HL-60 (cell line): ENCODE measurements at regions not wholly inside any gene's neighbourhood (a gene's known extent, or its start where the extent isn't known, plus 50 kb on each side); places are given as distances from the start of the nearest gene placed in this dataset.

ENCODE experiments used
- DNase-seq, 2 experiments: peaks; one replicate each; pipeline ENCODE4 v3.0.0-alpha.2; 2010 to 2020; ENCODE audit warnings: low read depth in 1 of 2, low spot score in 1 of 2
- H3K27ac ChIP-seq: fragments of 250-450 bp; sonication (Bioruptor Pico); replicated peaks from 2 replicates; pipeline ENCODE4 v1.5.1; 2020; ENCODE audit warnings: mild to moderate bottlenecking, moderate library complexity
- H3K27me3 ChIP-seq: fragments of 250-450 bp; sonication (Bioruptor Pico); 2 replicates; pipeline ENCODE4 v1.5.1; 2021; ENCODE audit warnings: mild to moderate bottlenecking, moderate library complexity; ENCODE audit not compliant: insufficient read depth, poor library complexity, severe bottlenecking
- H3K4me3 ChIP-seq: replicated peaks from 2 replicates; pipeline ENCODE4 v1.5.1; 2011; ENCODE audit warnings: mild to moderate bottlenecking, control low read depth, low read length; ENCODE audit not compliant: insufficient read depth
- GABPA ChIP-seq: IDR thresholded peaks from 2 replicates; pipeline ENCODE4 v1.6.1; 2012; ENCODE audit warnings: low read depth
- POLR2AphosphoS5 ChIP-seq: IDR thresholded peaks from 2 replicates; pipeline ENCODE4 v1.6.1; 2012; ENCODE audit warnings: low read depth
- SPI1 ChIP-seq: IDR thresholded peaks from 2 replicates; pipeline ENCODE4 v1.6.1; 2012; ENCODE audit warnings: low read depth, mild to moderate bottlenecking, borderline replicate concordance
- TF ChIP-seq, protein P1 (sequence below): IDR thresholded peaks from one replicate; pipeline ENCODE4 v1.5.1; 2011; ENCODE audit warnings: low read length, control low read depth, inconsistent platforms; ENCODE audit not compliant: insufficient read depth
- TF ChIP-seq, protein P2 (sequence below): IDR thresholded peaks from 2 replicates; pipeline ENCODE4 v1.6.1; 2012; ENCODE audit warnings: low read depth; ENCODE audit not compliant: insufficient replicate concordance

DNA sequence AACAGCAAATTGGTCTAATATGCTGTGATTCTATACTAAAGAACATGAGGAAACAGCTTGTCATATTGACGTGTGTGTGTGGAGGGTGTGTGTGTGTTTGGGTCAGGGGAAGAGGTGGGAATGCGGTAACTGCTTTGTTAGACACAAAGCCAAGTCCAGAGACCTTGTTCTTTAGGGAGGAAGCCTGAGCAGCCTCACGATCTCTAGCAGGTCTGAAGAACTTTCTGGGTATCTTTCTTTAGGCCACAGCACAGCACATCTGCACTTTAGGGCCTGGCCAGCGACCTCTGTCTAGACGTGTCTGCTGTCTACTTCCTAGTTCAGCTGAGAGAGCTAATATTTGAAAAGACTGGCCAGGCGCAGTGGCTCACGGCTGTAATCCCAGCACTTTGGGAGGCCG, 220.0 kb upstream of the TPRG1 start:
- Histone ChIP-seq H3K27ac (no peak overlapping the region), H3K4me3 (no peak overlapping the region), H3K27me3 (no peaks in the 10 kb centered on the region)
- TF ChIP-seq, protein P1, sequence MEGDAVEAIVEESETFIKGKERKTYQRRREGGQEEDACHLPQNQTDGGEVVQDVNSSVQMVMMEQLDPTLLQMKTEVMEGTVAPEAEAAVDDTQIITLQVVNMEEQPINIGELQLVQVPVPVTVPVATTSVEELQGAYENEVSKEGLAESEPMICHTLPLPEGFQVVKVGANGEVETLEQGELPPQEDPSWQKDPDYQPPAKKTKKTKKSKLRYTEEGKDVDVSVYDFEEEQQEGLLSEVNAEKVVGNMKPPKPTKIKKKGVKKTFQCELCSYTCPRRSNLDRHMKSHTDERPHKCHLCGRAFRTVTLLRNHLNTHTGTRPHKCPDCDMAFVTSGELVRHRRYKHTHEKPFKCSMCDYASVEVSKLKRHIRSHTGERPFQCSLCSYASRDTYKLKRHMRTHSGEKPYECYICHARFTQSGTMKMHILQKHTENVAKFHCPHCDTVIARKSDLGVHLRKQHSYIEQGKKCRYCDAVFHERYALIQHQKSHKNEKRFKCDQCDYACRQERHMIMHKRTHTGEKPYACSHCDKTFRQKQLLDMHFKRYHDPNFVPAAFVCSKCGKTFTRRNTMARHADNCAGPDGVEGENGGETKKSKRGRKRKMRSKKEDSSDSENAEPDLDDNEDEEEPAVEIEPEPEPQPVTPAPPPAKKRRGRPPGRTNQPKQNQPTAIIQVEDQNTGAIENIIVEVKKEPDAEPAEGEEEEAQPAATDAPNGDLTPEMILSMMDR = no peak
- no peak for TF ChIP-seq POLR2AphosphoS5
- TF ChIP-seq GABPA = no peak
- TF ChIP-seq, protein P2, sequence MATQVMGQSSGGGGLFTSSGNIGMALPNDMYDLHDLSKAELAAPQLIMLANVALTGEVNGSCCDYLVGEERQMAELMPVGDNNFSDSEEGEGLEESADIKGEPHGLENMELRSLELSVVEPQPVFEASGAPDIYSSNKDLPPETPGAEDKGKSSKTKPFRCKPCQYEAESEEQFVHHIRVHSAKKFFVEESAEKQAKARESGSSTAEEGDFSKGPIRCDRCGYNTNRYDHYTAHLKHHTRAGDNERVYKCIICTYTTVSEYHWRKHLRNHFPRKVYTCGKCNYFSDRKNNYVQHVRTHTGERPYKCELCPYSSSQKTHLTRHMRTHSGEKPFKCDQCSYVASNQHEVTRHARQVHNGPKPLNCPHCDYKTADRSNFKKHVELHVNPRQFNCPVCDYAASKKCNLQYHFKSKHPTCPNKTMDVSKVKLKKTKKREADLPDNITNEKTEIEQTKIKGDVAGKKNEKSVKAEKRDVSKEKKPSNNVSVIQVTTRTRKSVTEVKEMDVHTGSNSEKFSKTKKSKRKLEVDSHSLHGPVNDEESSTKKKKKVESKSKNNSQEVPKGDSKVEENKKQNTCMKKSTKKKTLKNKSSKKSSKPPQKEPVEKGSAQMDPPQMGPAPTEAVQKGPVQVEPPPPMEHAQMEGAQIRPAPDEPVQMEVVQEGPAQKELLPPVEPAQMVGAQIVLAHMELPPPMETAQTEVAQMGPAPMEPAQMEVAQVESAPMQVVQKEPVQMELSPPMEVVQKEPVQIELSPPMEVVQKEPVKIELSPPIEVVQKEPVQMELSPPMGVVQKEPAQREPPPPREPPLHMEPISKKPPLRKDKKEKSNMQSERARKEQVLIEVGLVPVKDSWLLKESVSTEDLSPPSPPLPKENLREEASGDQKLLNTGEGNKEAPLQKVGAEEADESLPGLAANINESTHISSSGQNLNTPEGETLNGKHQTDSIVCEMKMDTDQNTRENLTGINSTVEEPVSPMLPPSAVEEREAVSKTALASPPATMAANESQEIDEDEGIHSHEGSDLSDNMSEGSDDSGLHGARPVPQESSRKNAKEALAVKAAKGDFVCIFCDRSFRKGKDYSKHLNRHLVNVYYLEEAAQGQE = no peak
- no peak for TF ChIP-seq SPI1
- DNase-seq = no peak

DNA sequence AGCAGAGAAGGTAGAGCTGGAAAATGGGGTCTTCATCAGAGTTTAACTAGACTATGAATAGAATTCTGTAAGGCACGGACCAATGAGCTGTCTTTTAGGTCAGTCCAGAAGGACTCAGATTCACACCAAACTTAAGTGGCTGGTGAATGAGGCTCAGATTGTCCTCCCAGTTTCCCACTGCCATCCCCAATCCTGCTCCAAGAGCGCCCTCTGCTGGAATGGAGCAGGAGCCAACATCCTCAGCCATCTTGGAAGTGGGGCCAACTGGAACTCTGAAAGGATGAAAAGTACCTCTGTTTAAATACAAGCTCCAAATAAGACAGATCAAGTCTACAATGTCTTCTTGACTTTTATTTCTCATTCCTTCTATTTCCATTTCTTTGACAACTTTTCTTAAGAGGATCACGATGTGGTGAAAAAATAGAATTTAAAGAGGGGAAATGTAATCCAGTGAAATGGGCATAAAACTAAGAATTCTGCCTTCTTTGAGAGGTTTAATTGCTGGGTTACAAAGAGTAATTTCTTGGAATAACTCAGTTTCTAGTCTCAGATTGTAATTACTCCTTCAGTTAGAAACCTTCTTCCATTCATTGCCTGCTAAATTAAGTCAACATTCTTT, 217.1 kb upstream of the TPRG1 start:
- no peak for TF ChIP-seq SPI1
- TF ChIP-seq, protein P1 = peak; percentile 93
- DNase-seq = peak; percentile 69 to 81
- Histone ChIP-seq H3K4me3 (no peak overlapping the region), H3K27me3 (no peaks in the 10 kb centered on the region), H3K27ac (no peak overlapping the region)

DNA sequence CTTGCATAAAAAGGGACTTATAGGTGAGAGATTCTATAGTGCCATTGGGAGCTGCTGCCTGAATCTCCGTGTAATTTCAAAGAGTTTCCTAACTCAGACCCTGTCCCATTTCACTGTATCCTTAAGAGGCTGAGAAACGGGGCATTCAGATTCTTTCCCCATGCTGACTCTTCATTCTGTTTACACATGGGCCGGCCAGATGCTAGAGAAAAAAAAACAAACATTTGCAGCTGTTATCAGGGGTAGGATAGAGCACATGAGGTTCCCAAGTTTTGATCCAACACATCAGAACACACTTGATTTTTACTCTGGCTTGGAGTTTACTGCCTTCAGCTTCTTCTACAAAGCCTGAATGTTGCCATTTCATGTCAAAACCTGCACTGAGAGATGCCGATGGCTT, 215.9 kb upstream of the TPRG1 start:
- Histone ChIP-seq H3K27me3 (no peaks in the 10 kb centered on the region), H3K4me3 (no peak overlapping the region), H3K27ac (no peak overlapping the region)
- TF ChIP-seq SPI1 (no peak), GABPA (no peak), POLR2AphosphoS5 (no peak)
- TF ChIP-seq, protein P1 = no peak
- TF ChIP-seq, protein P2 = no peak
- no peak for DNase-seq

DNA sequence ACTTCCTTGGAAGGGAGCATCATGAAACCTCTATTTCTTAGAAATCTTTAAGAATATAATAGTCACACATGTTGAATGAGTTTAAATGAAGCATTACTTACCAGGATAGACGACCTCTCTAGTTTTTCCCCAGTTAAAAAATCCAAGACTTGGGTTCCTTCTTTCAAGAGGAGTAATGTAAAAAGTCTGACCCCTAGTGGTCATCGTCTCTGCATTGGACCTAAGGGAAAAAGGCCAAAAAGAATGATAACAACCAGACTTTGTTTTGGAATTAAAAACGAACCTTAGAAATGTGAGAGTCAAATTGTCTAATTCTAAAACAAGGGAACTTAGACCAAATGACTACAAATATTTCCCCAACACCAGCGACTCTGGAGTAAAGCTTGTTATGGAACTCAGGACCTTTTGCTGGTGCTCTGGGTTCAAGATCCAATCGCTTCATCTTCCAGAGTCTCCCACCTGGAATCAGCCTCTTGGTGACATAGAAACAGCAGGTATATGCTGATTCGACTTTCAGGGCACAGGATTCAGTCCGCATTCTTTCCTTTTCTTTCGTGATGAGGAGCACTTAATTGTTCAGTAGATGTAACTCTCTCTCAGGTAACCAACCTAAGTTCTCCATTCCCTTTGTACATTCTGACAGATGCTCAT, 214.8 kb upstream of the TPRG1 start:
- Histone ChIP-seq H3K27me3 (no peaks in the 10 kb centered on the region), H3K4me3 (no peak overlapping the region), H3K27ac (no peak overlapping the region)
- peak; percentile 44 to 48 for DNase-seq
- no peak for TF ChIP-seq GABPA
- TF ChIP-seq, protein P1 = peak; percentile 34
